ENCODE measurements at regions not wholly inside any gene's neighbourhood (a gene's known extent, or its start where the extent isn't known, plus 50 kb on each side); places are given as distances from the start of the nearest gene placed in this dataset.

DNA sequence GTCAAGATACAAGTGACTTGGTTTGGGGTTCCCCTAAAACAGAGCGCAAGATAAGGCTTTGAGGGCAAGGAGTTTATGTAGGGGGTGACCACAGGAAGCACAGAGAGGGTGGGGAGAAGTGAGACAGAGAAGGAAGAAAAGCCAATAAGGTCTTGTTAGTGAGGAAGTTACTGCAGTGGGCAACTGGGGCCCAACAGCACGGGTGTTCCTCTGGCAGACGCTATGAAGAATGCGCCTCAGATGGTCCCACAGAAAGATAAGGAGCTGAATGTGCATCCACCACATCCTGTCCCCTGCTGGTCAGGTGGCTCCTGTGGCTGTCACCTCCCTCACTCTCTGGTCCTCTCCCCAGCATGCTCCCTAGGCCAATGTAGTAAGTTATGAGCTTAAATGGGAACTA lies 333.5 kb downstream of the TSHZ3 start:
- no peak for TF ChIP-seq POLR2A (IDR thresholded peaks at IDR 0.05)
- TF ChIP-seq, protein P1, sequence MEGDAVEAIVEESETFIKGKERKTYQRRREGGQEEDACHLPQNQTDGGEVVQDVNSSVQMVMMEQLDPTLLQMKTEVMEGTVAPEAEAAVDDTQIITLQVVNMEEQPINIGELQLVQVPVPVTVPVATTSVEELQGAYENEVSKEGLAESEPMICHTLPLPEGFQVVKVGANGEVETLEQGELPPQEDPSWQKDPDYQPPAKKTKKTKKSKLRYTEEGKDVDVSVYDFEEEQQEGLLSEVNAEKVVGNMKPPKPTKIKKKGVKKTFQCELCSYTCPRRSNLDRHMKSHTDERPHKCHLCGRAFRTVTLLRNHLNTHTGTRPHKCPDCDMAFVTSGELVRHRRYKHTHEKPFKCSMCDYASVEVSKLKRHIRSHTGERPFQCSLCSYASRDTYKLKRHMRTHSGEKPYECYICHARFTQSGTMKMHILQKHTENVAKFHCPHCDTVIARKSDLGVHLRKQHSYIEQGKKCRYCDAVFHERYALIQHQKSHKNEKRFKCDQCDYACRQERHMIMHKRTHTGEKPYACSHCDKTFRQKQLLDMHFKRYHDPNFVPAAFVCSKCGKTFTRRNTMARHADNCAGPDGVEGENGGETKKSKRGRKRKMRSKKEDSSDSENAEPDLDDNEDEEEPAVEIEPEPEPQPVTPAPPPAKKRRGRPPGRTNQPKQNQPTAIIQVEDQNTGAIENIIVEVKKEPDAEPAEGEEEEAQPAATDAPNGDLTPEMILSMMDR (IDR thresholded peaks at IDR 0.05), result no peak

Measured in body of pancreas (tissue), 4 donors.